ENCODE measurements at regions not wholly inside any gene's neighbourhood (a gene's known extent, or its start where the extent isn't known, plus 50 kb on each side); places are given as distances from the start of the nearest gene placed in this dataset.

- TF ChIP-seq CTCF (IDR thresholded peaks at IDR 0.05; ENCODE audit: insufficient read depth, low read depth, low read length) = no peak
- no peak overlapping the region for H3K4me3 ChIP-seq (ENCODE audit: low read depth, low read length)
- no peak for DNase-seq (ENCODE audit: low read depth)
Measured at GRCh38 chr11:8330404-8330803, 66.7 kb upstream of the LMO1 start.

GRCh38 chr11:8329847-8330361, 66.2 kb upstream of the LMO1 start:
- DNase-seq (ENCODE audit: low read depth) = no peak
- no peak for TF ChIP-seq CTCF (IDR thresholded peaks at IDR 0.05; ENCODE audit: insufficient read depth, low read depth, low read length)
- H3K4me3 ChIP-seq (ENCODE audit: low read depth, low read length) = no peak overlapping the region

GRCh38 chr11:8329336-8329735, 65.7 kb upstream of the LMO1 start:
- DNase-seq (ENCODE audit: low read depth) = no peak
- H3K4me3 ChIP-seq (ENCODE audit: low read depth, low read length) = no peak overlapping the region
- no peak for TF ChIP-seq CTCF (IDR thresholded peaks at IDR 0.05; ENCODE audit: insufficient read depth, low read depth, low read length)

GRCh38 chr11:8328848-8329330, 65.2 kb upstream of the LMO1 start:
- TF ChIP-seq CTCF (IDR thresholded peaks at IDR 0.05; ENCODE audit: insufficient read depth, low read depth, low read length) = peak; percentile 83
- peak; percentile 68 for DNase-seq (ENCODE audit: low read depth)
- H3K4me3 ChIP-seq (ENCODE audit: low read depth, low read length) = no peak overlapping the region

GRCh38 chr11:8328231-8328794, 64.6 kb upstream of the LMO1 start:
- no peak for TF ChIP-seq CTCF (IDR thresholded peaks at IDR 0.05; ENCODE audit: insufficient read depth, low read depth, low read length)
- DNase-seq (ENCODE audit: low read depth) = no peak
- no peak overlapping the region for H3K4me3 ChIP-seq (ENCODE audit: low read depth, low read length)

- H3K4me3 ChIP-seq (ENCODE audit: low read depth, low read length) = no peak overlapping the region
- no peak for DNase-seq (ENCODE audit: low read depth)
- TF ChIP-seq CTCF (IDR thresholded peaks at IDR 0.05; ENCODE audit: insufficient read depth, low read depth, low read length) = no peak
Measured at GRCh38 chr11:8327761-8328192, 64.1 kb upstream of the LMO1 start.

GRCh38 chr11:8326337-8326736, 62.7 kb upstream of the LMO1 start:
- DNase-seq (ENCODE audit: low read depth) = no peak

More at GRCh38 chr11:8326337-8326736, 62.7 kb upstream of the LMO1 start:
- H3K4me3 ChIP-seq (ENCODE audit: low read depth, low read length) = no peak overlapping the region
- TF ChIP-seq CTCF (IDR thresholded peaks at IDR 0.05; ENCODE audit: insufficient read depth, low read depth, low read length) = no peak

All from fibroblast of villous mesenchyme (primary cell).